NCI-H128 (cell line): ENCODE measurements at regions not wholly inside any gene's neighbourhood (a gene's known extent, or its start where the extent isn't known, plus 50 kb on each side); places are given as distances from the start of the nearest gene placed in this dataset.

Experiments used
- DNase-seq: peaks from one replicate; lab custom pipeline; 2025; ENCODE audit not compliant: unreplicated experiment; lab: John Stamatoyannopoulos, UW

- DNase-seq, result no peak
Observed at GRCh38 chr17:17416400-17417360, 60.1 kb upstream of the MED9 start.

DNA sequence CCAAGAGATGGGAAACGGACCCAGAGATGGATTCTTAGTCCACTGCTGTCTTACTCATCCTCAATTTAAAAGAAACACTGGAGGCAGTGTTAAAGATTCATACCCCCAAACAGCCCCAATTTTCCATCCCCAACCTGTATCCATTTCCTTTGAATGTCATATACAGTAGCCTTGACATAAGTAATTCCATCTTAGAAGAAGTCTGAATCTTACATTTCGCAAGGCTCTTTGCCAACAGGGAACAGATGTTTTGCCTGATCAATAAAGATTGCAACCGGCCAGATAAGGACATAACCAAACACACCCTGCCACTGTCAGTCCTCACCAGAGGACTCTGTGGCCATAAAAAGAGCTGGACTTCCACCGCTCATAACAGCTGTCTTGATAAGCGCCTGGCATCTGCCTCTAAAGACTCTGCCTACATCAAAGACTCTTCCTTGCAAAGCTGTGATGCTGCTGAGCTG lies 59.0 kb upstream of the MED9 start:
- no peak for DNase-seq

- no peak for DNase-seq
Observed at GRCh38 chr17:17419166-17419565, 57.6 kb upstream of the MED9 start.

DNA sequence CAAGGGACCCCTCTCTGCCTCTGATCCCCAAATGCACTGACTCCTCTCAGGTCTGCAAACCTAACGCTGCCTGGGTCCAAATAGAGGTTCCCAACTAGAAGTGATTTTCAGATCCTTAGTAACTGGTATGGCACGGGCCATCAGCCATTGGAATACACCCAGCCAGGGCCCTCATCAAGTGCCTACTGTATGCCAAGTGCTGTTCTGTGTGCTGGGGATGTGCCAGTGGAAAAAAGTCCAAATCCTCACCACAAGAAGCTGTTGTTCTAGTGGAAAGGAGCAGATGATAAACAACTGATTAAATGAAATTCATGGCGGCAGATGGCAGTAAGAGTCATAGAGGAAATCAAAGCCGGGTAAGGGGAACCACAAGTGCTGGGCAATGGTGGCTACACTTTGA lies 57.2 kb upstream of the MED9 start:
- no peak for DNase-seq

DNA sequence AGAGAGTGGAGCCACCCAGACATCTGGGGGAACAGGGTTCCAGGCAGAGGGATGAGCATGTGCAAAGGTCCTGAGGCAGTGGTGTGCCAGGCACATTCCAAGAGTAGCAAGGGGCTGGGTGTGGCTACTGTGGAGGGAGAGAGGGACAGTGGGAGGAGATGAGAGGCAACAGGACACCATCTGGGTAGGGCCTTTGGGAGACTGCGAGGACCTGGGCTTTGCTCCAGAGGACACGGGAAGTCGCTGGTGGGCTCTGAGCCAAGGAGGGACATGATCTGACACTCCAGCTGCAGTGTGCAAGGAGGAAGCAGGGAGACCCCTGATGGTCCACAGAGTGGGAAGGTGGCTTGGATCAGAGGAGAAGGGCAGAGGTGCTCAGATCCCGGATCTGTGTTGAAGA lies 56.7 kb upstream of the MED9 start:
- DNase-seq, result no peak

DNA sequence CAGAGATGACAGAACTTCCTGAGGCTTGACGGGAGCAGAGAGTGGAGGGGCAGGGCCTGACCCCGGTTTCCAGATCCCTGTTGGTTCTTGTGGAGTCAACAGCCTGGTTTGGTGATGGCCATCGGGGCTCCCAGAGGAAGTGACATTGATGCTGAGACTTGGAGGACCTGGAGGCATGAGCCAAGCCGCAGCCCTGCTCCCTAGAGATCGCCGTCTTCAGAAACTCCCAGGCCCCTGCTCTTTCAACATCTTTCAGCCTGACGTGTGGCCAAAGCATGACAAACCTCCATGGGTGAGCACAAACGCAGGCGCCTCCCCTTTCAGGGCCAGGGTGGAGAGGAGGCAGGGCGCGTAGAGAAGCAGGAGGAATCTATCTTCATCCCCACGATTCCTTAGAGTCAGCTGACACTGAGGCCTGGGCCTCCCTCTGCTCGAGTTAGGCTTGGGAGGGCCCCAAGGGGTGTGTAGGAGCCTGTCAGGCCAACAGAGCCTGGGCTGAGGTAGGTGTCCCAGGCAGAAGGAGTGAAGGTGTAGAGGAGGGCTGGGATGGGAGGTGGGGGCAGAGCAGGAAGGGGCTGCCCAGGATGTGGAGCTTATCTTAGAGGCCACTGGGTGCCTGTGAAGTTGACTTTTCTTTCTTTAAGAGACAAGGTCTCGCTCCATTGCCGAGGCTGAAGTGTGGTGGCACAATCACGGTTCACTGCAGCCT lies 56.1 kb upstream of the MED9 start:
- DNase-seq, result no peak

DNA sequence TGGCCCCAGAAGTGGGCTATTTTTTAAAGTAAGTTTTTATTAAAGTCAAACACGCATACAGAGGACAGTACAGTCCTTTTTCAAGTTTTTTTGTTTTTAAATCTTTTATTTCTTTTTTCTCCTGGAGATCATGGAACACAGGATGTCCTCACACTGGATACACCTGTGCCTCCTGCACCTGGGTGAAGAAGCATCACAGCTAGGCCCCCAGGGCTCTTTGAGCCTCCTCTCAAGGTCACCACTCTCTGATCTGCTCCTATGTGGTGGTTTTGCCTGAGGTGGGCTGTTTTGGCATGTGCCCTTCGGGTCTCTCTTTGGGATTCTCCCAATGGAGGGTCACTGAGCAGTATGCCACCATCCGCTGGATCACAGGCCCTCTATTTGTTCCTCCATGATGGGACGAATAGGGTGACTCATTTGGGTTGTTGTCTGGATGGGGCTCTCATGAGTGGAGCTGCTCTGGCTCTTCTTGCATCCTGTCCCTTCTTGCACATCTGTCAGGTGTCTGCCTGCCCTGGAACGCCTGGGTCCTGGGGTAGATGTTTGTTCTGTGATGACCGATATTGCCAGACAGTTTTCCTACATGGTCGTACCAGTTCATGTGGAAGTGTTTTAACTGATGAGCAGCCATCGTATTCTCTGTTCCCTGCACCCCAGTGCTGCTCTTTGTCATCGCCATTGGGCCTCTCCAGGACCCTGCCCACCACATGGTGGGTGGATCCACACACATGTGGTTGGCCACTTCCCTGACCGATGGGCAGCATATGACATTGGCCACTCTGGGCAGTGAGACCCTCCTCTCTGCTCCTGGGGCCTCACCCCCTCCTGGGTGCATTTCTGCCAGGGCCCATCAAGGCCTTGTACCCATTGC lies 55.2 kb upstream of the MED9 start:
- no peak for DNase-seq

- no peak for DNase-seq
Observed at GRCh38 chr17:17422217-17422610, 54.6 kb upstream of the MED9 start.

DNA sequence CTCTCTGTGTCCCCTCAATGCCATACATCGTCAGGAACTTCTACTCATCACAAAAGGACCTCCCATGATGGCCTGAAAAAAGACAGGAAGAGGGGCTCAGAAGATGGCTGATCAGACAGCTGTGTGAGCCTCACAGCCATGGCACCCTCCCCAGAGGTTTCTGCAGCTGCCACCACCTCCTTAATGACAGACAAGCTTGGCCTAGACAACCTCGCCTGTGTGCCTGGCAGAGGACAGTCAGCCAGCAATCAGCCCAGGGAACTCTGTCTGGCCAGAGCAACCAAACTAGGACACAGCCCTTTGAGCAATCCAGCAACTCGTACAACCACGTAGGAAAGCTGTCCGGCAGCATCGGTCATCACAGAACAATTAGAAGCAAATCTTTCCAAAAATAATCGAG lies 54.2 kb upstream of the MED9 start:
- no peak for DNase-seq

DNA sequence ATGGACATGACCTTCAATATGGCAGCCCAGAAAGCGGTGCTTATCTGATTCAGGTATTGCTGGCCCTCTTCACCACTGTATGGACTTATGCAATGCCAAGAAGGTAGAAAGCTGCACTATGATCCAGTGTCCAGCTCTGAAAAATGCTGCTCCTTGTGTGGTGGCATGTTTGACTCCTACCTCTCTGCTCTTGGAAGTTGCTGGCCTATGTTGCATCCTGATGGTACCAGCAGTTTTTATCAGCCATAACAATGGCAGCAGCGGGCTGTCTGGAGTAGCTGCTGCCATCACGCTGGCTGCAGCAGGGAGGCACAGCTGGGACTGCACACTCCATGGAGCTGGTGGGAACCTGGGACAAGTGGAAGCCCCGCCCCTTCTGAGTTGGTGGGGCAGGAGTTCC lies 53.1 kb upstream of the MED9 start:
- no peak for DNase-seq

GRCh38 chr17:17424552-17424951 lies 52.2 kb upstream of the MED9 start:
- DNase-seq, result no peak

- no peak for DNase-seq
Observed at GRCh38 chr17:17425005-17425404, 51.8 kb upstream of the MED9 start.

DNA sequence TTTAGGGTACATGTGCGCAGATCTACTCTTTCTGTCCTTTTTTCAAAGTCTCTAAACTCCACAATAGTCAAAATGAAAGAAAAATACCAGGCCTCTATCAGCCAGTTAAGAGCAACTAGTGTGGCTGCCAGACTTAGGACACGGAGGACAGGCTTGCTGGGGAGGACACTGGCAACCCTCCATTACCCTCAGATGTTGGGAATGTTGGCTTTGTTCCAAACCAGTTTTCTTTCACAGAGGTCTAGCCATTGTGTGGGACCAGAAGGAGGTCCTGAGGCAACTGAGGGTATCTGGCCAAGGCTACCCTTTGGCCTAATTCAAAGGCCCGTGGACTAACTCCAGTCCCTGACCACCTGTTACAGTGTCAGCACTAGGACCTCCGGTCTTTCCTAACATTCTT lies 51.2 kb upstream of the MED9 start:
- DNase-seq, result no peak

- no peak for DNase-seq
Observed at GRCh38 chr17:17426184-17426583, 50.6 kb upstream of the MED9 start.
